CD14-positive monocyte (primary cell): ENCODE measurements at regions not wholly inside any gene's neighbourhood (a gene's known extent, or its start where the extent isn't known, plus 50 kb on each side); places are given as distances from the start of the nearest gene placed in this dataset.

ENCODE experiments used
- DNase-seq, 3 donors: peaks; one replicate each; pipeline ENCODE4 v3.0.0-alpha.2; 2011 to 2022
- H2AFZ ChIP-seq: 2 replicates; pipeline ENCODE4 v1.6.0; 2012; ENCODE audit warnings: mild to moderate bottlenecking, low read depth, low read length, inconsistent platforms; ENCODE audit not compliant: insufficient read depth, poor library complexity, severe bottlenecking
- H3K27ac ChIP-seq, 2 donors: 1 replicate in 1 of 2; 2 replicates in 1 of 2; pipeline ENCODE4 v1.5.1; 2012 to 2013; ENCODE audit warnings: low read length in 2 of 2, control low read depth in 1 of 2, inconsistent platforms in 1 of 2, low read depth in 1 of 2, mild to moderate bottlenecking in 1 of 2
- H3K27me3 ChIP-seq, 2 donors: one replicate each; pipeline versions ENCODE4 v1.6.0 to v1.6.1; 2011 to 2013; ENCODE audit warnings: low read length in 2 of 2; ENCODE audit not compliant: control insufficient read depth in 2 of 2, insufficient read depth in 2 of 2
- H3K36me3 ChIP-seq, 2 donors: replicated peaks in 1 of 2; 1 replicate in 1 of 2; 2 replicates in 1 of 2; pipeline versions ENCODE4 v1.5.1 to v1.6.1; 2012 to 2013; ENCODE audit warnings: low read length in 2 of 2, control low read depth in 1 of 2, inconsistent platforms in 1 of 2, mild to moderate bottlenecking in 1 of 2; ENCODE audit not compliant: insufficient read depth in 2 of 2, control insufficient read depth in 1 of 2
- H3K4me1 ChIP-seq, 2 donors: 1 replicate in 1 of 2; 2 replicates in 1 of 2; pipeline versions ENCODE4 v1.5.1 to v1.6.1; 2012 to 2013; ENCODE audit warnings: low read length in 2 of 2, control low read depth in 1 of 2, inconsistent platforms in 1 of 2, mild to moderate bottlenecking in 1 of 2, moderate library complexity in 1 of 2; ENCODE audit not compliant: insufficient read depth in 2 of 2, control insufficient read depth in 1 of 2
- H3K4me2 ChIP-seq: replicated peaks from 2 replicates; pipeline ENCODE3; 2012; ENCODE audit warnings: low read length, moderate library complexity, mild to moderate bottlenecking; ENCODE audit not compliant: poor library complexity, severe bottlenecking; ENCODE audit errors: extremely low read depth
- H3K4me3 ChIP-seq, 3 experiments: fragments of 200-600 bp in 1 of 3; sonication (generic) in 1 of 3; replicated peaks in 1 of 3; 1 replicate in 2 of 3; 2 replicates in 1 of 3; pipeline ENCODE4 v1.5.1; 2011 to 2013; ENCODE audit warnings: low read length in 3 of 3, mild to moderate bottlenecking in 3 of 3, control low read depth in 2 of 3, low read depth in 2 of 3, inconsistent platforms in 1 of 3, moderate library complexity in 1 of 3
- H3K79me2 ChIP-seq: 2 replicates; pipeline ENCODE4 v1.6.0; 2012; ENCODE audit warnings: mild to moderate bottlenecking, control low read depth, inconsistent platforms, low read length, moderate library complexity; ENCODE audit not compliant: insufficient read depth
- H3K9ac ChIP-seq: 2 replicates; pipeline ENCODE4 v1.6.0; 2017; ENCODE audit warnings: low read length, mild to moderate bottlenecking; ENCODE audit not compliant: insufficient read depth, poor library complexity, severe bottlenecking
- H3K9me3 ChIP-seq, 2 donors: replicated peaks in 1 of 2; 1 replicate in 1 of 2; 2 replicates in 1 of 2; pipeline versions ENCODE4 v1.5.1 to v1.6.1; 2012 to 2013; ENCODE audit warnings: low read length in 2 of 2, control low read depth in 1 of 2; ENCODE audit not compliant: control insufficient read depth in 1 of 2, insufficient read depth in 1 of 2
- H4K20me1 ChIP-seq: 2 replicates; pipeline ENCODE4 v1.6.0; 2012; ENCODE audit warnings: mild to moderate bottlenecking, low read length, control low read depth, moderate library complexity; ENCODE audit not compliant: insufficient read depth
- H3K27ac Mint-ChIP-seq, 7 donors: one replicate each; pipeline ENCODE4 v1.8.0; 2020; ENCODE audit warnings: mild to moderate bottlenecking in 7 of 7, mixed read lengths in 7 of 7, moderate library complexity in 6 of 7, inconsistent platforms in 2 of 7
- H3K27me3 Mint-ChIP-seq, 3 donors: one replicate each; pipeline ENCODE4 v1.8.0; 2021 to 2022; ENCODE audit warnings: low read depth in 3 of 3, mild to moderate bottlenecking in 3 of 3, mixed read lengths in 3 of 3, moderate library complexity in 3 of 3, inconsistent platforms in 1 of 3
- H3K36me3 Mint-ChIP-seq, 2 donors: one replicate each; pipeline ENCODE4 v1.8.0; 2020; ENCODE audit warnings: mixed read lengths in 2 of 2, inconsistent platforms in 1 of 2, mild to moderate bottlenecking in 1 of 2
- H3K4me1 Mint-ChIP-seq: one replicate; pipeline ENCODE4 v1.8.0; 2020; ENCODE audit warnings: mild to moderate bottlenecking, mixed read lengths
- H3K4me3 Mint-ChIP-seq, 2 donors: one replicate each; pipeline ENCODE4 v1.8.0; 2020; ENCODE audit warnings: mild to moderate bottlenecking in 2 of 2, mixed read lengths in 2 of 2, moderate library complexity in 1 of 2
- H3K9me3 Mint-ChIP-seq, 7 donors: one replicate each; pipeline ENCODE4 v1.8.0; 2020 to 2022; ENCODE audit warnings: mixed read lengths in 7 of 7, mild to moderate bottlenecking in 6 of 7, moderate library complexity in 6 of 7, inconsistent platforms in 2 of 7
- CTCF ChIP-seq: fragments of 200-600 bp; IDR thresholded peaks from one replicate; pipeline ENCODE4 v1.8.0; 2022; ENCODE audit warnings: antibody characterized with exemption, mild to moderate bottlenecking
- WGBS: methylation state at CpG from one replicate; pipeline ENCODE4 v1.1.5; 2013; ENCODE audit warnings: missing lambda C conversion rate; ENCODE audit not compliant: insufficient coverage; 5-methylcytosine and 5-hydroxymethylcytosine counted together
- intact Hi-C, 2 donors: fragments of 100-400 bp; cut with micrococcal nuclease; formaldehyde crosslinking; loops; one replicate each; pipeline versions ENCODE4 v1.15.0 to v1.15.1; 2023

GRCh38 chr15:60275624-60276023 lies 122.2 kb downstream of the ANXA2 start:
- no peak overlapping the region for H3K9ac ChIP-seq
- H3K36me3 ChIP-seq: no peaks in the 10 kb centered on the region
- H4K20me1 ChIP-seq: no peaks in the 10 kb centered on the region
- TF ChIP-seq CTCF: no peak
- H3K4me2 ChIP-seq: no peak overlapping the region
- no peaks in the 10 kb centered on the region for H3K4me1 ChIP-seq
- no peak overlapping the region for H3K4me3 ChIP-seq
- H3K36me3 Mint-ChIP-seq: no peaks in the 10 kb centered on the region
- H2AFZ ChIP-seq: no peak overlapping the region
- WGBS: no CpG with 5 or more reads among the region's 3 CpGs
- H3K27me3 Mint-ChIP-seq: peaks cover 0 to 3% (median 2%) of the 10 kb centered on the region in 3 donors
- no peaks in the 10 kb centered on the region for H3K27me3 ChIP-seq
- DNase-seq: no peak
- no peak overlapping the region for H3K4me3 Mint-ChIP-seq
- peaks cover 18 to 42% (median 37%) of the 10 kb centered on the region in 7 donors for H3K9me3 Mint-ChIP-seq
- peaks cover 18 to 46% of the 10 kb centered on the region in 2 donors for H3K9me3 ChIP-seq
- no peak overlapping the region for H3K27ac Mint-ChIP-seq
- H3K27ac ChIP-seq: no peak overlapping the region
- H3K79me2 ChIP-seq: no peaks in the 10 kb centered on the region
- intact Hi-C loops: no loop called here
- H3K4me1 Mint-ChIP-seq: no peaks in the 10 kb centered on the region

GRCh38 chr15:60278879-60279278 lies 118.9 kb downstream of the ANXA2 start:
- H3K27me3 Mint-ChIP-seq: peaks cover 0 to 5% (median 0%) of the 10 kb centered on the region in 3 donors
- Histone ChIP-seq H3K4me3 (no peak overlapping the region), H3K27ac (no peak overlapping the region), H4K20me1 (no peaks in the 10 kb centered on the region), H3K79me2 (no peaks in the 10 kb centered on the region), H3K4me1 (no peaks in the 10 kb centered on the region), H3K36me3 (no peaks in the 10 kb centered on the region), H3K27me3 (no peaks in the 10 kb centered on the region), H3K9ac (no peak overlapping the region), H2AFZ (no peak overlapping the region), H3K4me2 (no peak overlapping the region), H3K9me3 (peaks cover 5 to 30% of the 10 kb centered on the region in 2 donors)
- no peaks in the 10 kb centered on the region for H3K36me3 Mint-ChIP-seq
- DNase-seq: no peak
- TF ChIP-seq CTCF: no peak
- peak overlapping the region in 1 of 7 donors; percentile 2 for H3K27ac Mint-ChIP-seq
- peaks cover 15 to 26% (median 20%) of the 10 kb centered on the region in 7 donors for H3K9me3 Mint-ChIP-seq
- H3K4me1 Mint-ChIP-seq: no peaks in the 10 kb centered on the region
- 81% methylated on average over 4 of the region's 6 CpGs for WGBS
- H3K4me3 Mint-ChIP-seq: no peak overlapping the region
- intact Hi-C loops: no loop called here
